ENCODE measurements at regions not wholly inside any gene's neighbourhood (a gene's known extent, or its start where the extent isn't known, plus 50 kb on each side); places are given as distances from the start of the nearest gene placed in this dataset.

GRCh38 chr10:130541090-130541489 lies 404.9 kb downstream of the GLRX3 start:
- no peak for DNase-seq

GRCh38 chr10:130542761-130543160 lies 406.6 kb downstream of the GLRX3 start:
- DNase-seq, result no peak

GRCh38 chr10:130543794-130544193 lies 407.6 kb downstream of the GLRX3 start:
- DNase-seq, result no peak

- no peak for DNase-seq
These were observed 408.9 kb downstream of the GLRX3 start for GRCh38 chr10:130545122-130545521.

- no peak for DNase-seq
These were observed 409.5 kb downstream of the GLRX3 start for GRCh38 chr10:130545697-130546096.

GRCh38 chr10:130546841-130547240 lies 410.6 kb downstream of the GLRX3 start:
- DNase-seq, result no peak

- DNase-seq, result no peak
These were observed 411.2 kb downstream of the GLRX3 start for GRCh38 chr10:130547368-130547767.

GRCh38 chr10:130550952-130551674 lies 414.9 kb downstream of the GLRX3 start:
- DNase-seq, result no peak

GRCh38 chr10:130551676-130552075 lies 415.5 kb downstream of the GLRX3 start:
- DNase-seq, result no peak

GRCh38 chr10:130553826-130554225 lies 417.6 kb downstream of the GLRX3 start:
- DNase-seq, result no peak

- DNase-seq, result no peak
These were observed 418.7 kb downstream of the GLRX3 start for GRCh38 chr10:130554701-130555410.

GRCh38 chr10:130555411-130555750 lies 419.2 kb downstream of the GLRX3 start:
- DNase-seq, result no peak

GRCh38 chr10:130557181-130557845 lies 421.1 kb downstream of the GLRX3 start:
- DNase-seq, result no peak

GRCh38 chr10:130558746-130559546 lies 422.8 kb downstream of the GLRX3 start:
- no peak for DNase-seq

- no peak for DNase-seq
These were observed 423.3 kb downstream of the GLRX3 start for GRCh38 chr10:130559547-130559880.

- DNase-seq, result no peak
These were observed 423.9 kb downstream of the GLRX3 start for GRCh38 chr10:130560116-130560515.

- no peak for DNase-seq
These were observed 424.4 kb downstream of the GLRX3 start for GRCh38 chr10:130560573-130560972.

GRCh38 chr10:130561681-130562080 lies 425.5 kb downstream of the GLRX3 start:
- no peak for DNase-seq

GRCh38 chr10:130567011-130567410 lies 430.8 kb downstream of the GLRX3 start:
- no peak for DNase-seq

- no peak for DNase-seq
These were observed 431.2 kb downstream of the GLRX3 start for GRCh38 chr10:130567436-130567835.

GRCh38 chr10:130568246-130568645 lies 432.1 kb downstream of the GLRX3 start:
- DNase-seq, result no peak

GRCh38 chr10:130570074-130570473 lies 433.9 kb downstream of the GLRX3 start:
- DNase-seq, result no peak

GRCh38 chr10:130571674-130572073 lies 435.5 kb downstream of the GLRX3 start:
- DNase-seq, result no peak

Data from NCI-H1092 (cell line).